ENCODE measurements at regions not wholly inside any gene's neighbourhood (a gene's known extent, or its start where the extent isn't known, plus 50 kb on each side); places are given as distances from the start of the nearest gene placed in this dataset.

DNA sequence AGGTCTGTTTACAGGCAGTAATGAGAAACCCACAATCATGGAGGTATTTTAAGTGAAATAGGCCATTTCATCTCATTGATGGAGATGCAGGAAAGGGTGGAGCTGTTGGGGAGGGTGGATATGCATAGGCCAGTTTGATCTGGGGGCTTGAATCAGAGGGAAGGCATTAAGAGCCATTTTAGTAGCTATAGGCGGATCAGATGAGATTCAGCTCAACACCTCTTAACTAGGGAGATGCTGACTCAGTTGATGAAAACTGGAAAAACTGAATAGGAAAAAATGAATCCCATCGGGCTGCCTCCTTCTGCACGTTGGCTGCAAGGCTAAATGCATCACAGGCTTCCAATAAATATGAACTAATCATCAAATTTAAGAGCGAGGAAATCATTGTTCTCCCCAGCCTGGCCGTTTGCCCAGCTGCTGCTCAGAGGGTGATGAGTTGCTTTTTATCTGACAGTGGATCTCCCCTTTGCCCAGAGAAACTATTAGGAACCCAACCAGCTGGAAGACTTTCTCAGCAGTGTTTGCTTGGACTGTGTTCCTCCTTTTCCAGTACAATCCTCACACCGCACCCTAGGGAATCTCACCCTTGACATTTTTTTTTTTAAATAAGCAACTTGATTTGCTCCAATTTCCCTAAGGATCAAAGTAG, 149.6 kb downstream of the SOX9 start:
- Histone ChIP-seq H3K4me1 (ENCODE audit: insufficient read depth, low read length) (peaks cover 33% of the 10 kb centered on the region), H3K9ac (ENCODE audit: low read length) (peak overlapping the region; percentile 57), H3F3A (ENCODE audit: low read length, unreplicated experiment) (peaks cover 5% of the 10 kb centered on the region), H3K4me3 (ENCODE audit: low read length) (peak overlapping the region; percentile 14; the same call in 1 of the 2 replicates), H3K27ac (ENCODE audit: low read length) (peak overlapping the region; percentile 91), H3K79me2 (ENCODE audit: low read length) (no peaks in the 10 kb centered on the region), H3K4me2 (ENCODE audit: low read length) (peak overlapping the region; percentile 66), H3K36me3 (ENCODE audit: low read depth, low read length) (no peaks in the 10 kb centered on the region), H3K9me2 (replicated peaks; ENCODE audit: low read length) (no peaks in the 10 kb centered on the region), H4K20me1 (ENCODE audit: low read length) (no peaks in the 10 kb centered on the region), H3K27me3 (ENCODE audit: low read length) (no peaks in the 10 kb centered on the region), H2AFZ (ENCODE audit: low read length) (peak overlapping the region; percentile 29; the same call in 1 of the 2 replicates), H3K9me3 (ENCODE audit: low read length) (no peaks in the 10 kb centered on the region)
- no TSS peak for BruUV-seq (replicated peaks)
- ChIA-PET POLR2A (ENCODE audit: unreplicated experiment) (interaction anchor here (0.5 kb wide), 1 partner anchor 77 kb away, joined by 3 read pairs; no protein-coding TSS in a partner anchor), CTCF (interaction anchor here (0.6 kb wide), 1 partner anchor 37 kb away, joined by 3 read pairs; no protein-coding TSS in a partner anchor)
- intact Hi-C loops (cut with micrococcal nuclease): loop anchor here (1.0 to 2.0 kb wide), 3 partner anchors 68 to 144 kb away; no protein-coding TSS in a partner anchor
- DNase-seq (peak; percentile 98), ATAC-seq (peak; percentile 96)
- TF ChIP-seq EZH2 (IDR thresholded peaks at IDR 0.05; ENCODE audit: low read length, unreplicated experiment): no peak
- TF ChIP-seq, protein P1, sequence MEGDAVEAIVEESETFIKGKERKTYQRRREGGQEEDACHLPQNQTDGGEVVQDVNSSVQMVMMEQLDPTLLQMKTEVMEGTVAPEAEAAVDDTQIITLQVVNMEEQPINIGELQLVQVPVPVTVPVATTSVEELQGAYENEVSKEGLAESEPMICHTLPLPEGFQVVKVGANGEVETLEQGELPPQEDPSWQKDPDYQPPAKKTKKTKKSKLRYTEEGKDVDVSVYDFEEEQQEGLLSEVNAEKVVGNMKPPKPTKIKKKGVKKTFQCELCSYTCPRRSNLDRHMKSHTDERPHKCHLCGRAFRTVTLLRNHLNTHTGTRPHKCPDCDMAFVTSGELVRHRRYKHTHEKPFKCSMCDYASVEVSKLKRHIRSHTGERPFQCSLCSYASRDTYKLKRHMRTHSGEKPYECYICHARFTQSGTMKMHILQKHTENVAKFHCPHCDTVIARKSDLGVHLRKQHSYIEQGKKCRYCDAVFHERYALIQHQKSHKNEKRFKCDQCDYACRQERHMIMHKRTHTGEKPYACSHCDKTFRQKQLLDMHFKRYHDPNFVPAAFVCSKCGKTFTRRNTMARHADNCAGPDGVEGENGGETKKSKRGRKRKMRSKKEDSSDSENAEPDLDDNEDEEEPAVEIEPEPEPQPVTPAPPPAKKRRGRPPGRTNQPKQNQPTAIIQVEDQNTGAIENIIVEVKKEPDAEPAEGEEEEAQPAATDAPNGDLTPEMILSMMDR (conservative IDR thresholded peaks at IDR 0.05; ENCODE audit: low read depth, low read length): no peak
- TF ChIP-seq EZH2phosphoT487 (IDR thresholded peaks at IDR 0.05; ENCODE audit: borderline replicate concordance, low read length): no peak

DNA sequence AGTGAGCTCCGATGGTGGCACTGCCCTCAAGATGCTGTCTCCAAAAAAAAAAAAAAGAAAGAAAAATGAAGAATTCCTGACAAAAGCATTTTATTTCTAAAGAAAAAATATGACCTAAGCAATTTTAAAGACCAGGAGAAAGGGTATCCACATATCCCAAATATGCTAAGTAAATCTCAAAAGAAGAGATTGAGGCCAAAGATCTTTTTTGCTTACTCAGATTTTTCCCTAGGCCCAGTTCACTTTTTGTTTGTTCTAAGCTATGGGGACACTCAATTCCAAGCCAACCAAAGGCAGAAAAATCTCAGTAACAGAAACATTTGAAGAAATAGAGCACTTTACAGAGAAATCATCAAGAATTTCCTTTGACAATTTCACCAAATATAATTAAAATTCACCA, 150.8 kb downstream of the SOX9 start:
- no peaks in the 10 kb centered on the region for H3K9me2 ChIP-seq (replicated peaks; ENCODE audit: low read length)
- TF ChIP-seq EZH2 (IDR thresholded peaks at IDR 0.05; ENCODE audit: low read length, unreplicated experiment) (no peak), EZH2phosphoT487 (IDR thresholded peaks at IDR 0.05; ENCODE audit: borderline replicate concordance, low read length) (no peak)
- TF ChIP-seq, protein P1 (conservative IDR thresholded peaks at IDR 0.05; ENCODE audit: low read depth, low read length): no peak
- H3K4me2 ChIP-seq (ENCODE audit: low read length): peak overlapping the region; percentile 66; the same call in 1 of the 2 replicates
- ChIA-PET CTCF (no interaction called here), POLR2A (ENCODE audit: unreplicated experiment) (interaction anchor here (0.7 kb wide), 1 partner anchor 182 kb away, joined by 3 read pairs; no protein-coding TSS in a partner anchor)
- H2AFZ ChIP-seq (ENCODE audit: low read length): no peak overlapping the region
- H3K4me3 ChIP-seq (ENCODE audit: low read length): no peak overlapping the region
- peak overlapping the region; percentile 91 for H3K27ac ChIP-seq (ENCODE audit: low read length)
- no peaks in the 10 kb centered on the region for H3K27me3 ChIP-seq (ENCODE audit: low read length)
- no peaks in the 10 kb centered on the region for H3K9me3 ChIP-seq (ENCODE audit: low read length)
- H4K20me1 ChIP-seq (ENCODE audit: low read length): no peaks in the 10 kb centered on the region
- H3K36me3 ChIP-seq (ENCODE audit: low read depth, low read length): no peaks in the 10 kb centered on the region
- H3K9ac ChIP-seq (ENCODE audit: low read length): no peak overlapping the region; the same call in 1 of the 2 replicates
- no TSS peak for BruUV-seq (replicated peaks)
- no peaks in the 10 kb centered on the region for H3K79me2 ChIP-seq (ENCODE audit: low read length)
- H3K4me1 ChIP-seq (ENCODE audit: insufficient read depth, low read length): peaks cover 33% of the 10 kb centered on the region
- intact Hi-C loops (cut with micrococcal nuclease): loop anchor here (2.0 kb wide), 1 partner anchor 135 kb away; no protein-coding TSS in a partner anchor
- peaks cover 5% of the 10 kb centered on the region for H3F3A ChIP-seq (ENCODE audit: low read length, unreplicated experiment)
- ATAC-seq (no peak), DNase-seq (no peak)

Measured in PC-3 (cell line).